Mesendoderm (in vitro differentiated cells): ENCODE measurements at regions not wholly inside any gene's neighbourhood (a gene's known extent, or its start where the extent isn't known, plus 50 kb on each side); places are given as distances from the start of the nearest gene placed in this dataset.

Experiments used
- DNase-seq: peaks from one replicate; pipeline ENCODE4 v3.0.0; 2013
- H2AK5ac ChIP-seq: 2 replicates; pipeline ENCODE4 v1.6.1; 2013; ENCODE audit warnings: low read length, inconsistent platforms
- H2BK120ac ChIP-seq: 2 replicates; pipeline ENCODE4 v1.6.1; 2013; ENCODE audit warnings: low read depth, mild to moderate bottlenecking, low read length, moderate library complexity, mixed read lengths
- H2BK15ac ChIP-seq: replicated peaks from 2 replicates; pipeline ENCODE4 v1.6.1; 2013; ENCODE audit warnings: low read depth, mild to moderate bottlenecking, moderate library complexity
- H2BK5ac ChIP-seq: 2 replicates; pipeline ENCODE4 v1.6.1; 2013; ENCODE audit warnings: low read length, inconsistent platforms
- H3K18ac ChIP-seq: 2 replicates; pipeline ENCODE4 v1.6.1; 2013; ENCODE audit warnings: mild to moderate bottlenecking, low read length, mixed read lengths
- H3K23ac ChIP-seq: one replicate; pipeline ENCODE4 v1.6.1; 2013; ENCODE audit warnings: low read length
- H3K27ac ChIP-seq: 2 replicates; pipeline ENCODE4 v1.5.1; 2013; ENCODE audit warnings: low read depth, mild to moderate bottlenecking, inconsistent platforms, low read length, moderate library complexity
- H3K27me3 ChIP-seq: 2 replicates; pipeline ENCODE4 v1.6.1; 2013; ENCODE audit warnings: low read length, control low read depth, mild to moderate bottlenecking, inconsistent platforms; ENCODE audit not compliant: insufficient read depth, poor library complexity
- H3K36me3 ChIP-seq: 2 replicates; pipeline ENCODE4 v1.6.1; 2013; ENCODE audit warnings: low read length, inconsistent platforms; ENCODE audit not compliant: control insufficient read depth, insufficient read depth
- H3K4ac ChIP-seq: one replicate; pipeline ENCODE4 v1.6.1; 2013; ENCODE audit warnings: low read depth, mild to moderate bottlenecking, low read length, moderate library complexity
- H3K4me1 ChIP-seq: 2 replicates; pipeline ENCODE4 v1.6.1; 2013; ENCODE audit warnings: low read depth, low read length, inconsistent platforms; ENCODE audit not compliant: control insufficient read depth
- H3K4me2 ChIP-seq: 2 replicates; pipeline ENCODE4 v1.6.1; 2013; ENCODE audit warnings: low read length
- H3K4me3 ChIP-seq: 2 replicates; pipeline ENCODE4 v1.5.1; 2013; ENCODE audit warnings: mild to moderate bottlenecking, low read length
- H3K56ac ChIP-seq: one replicate; pipeline ENCODE4 v1.6.1; 2013; ENCODE audit warnings: low read length
- H3K79me1 ChIP-seq: 2 replicates; pipeline ENCODE4 v1.6.1; 2013; ENCODE audit warnings: low read length, inconsistent platforms
- H3K79me2 ChIP-seq: 2 replicates; pipeline ENCODE4 v1.6.1; 2013; ENCODE audit warnings: mild to moderate bottlenecking, low read length; ENCODE audit not compliant: control insufficient read depth, insufficient read depth
- H3K9ac ChIP-seq: 2 replicates; pipeline ENCODE4 v1.6.1; 2013; ENCODE audit warnings: low read length, inconsistent platforms
- H4K5ac ChIP-seq: one replicate; pipeline ENCODE4 v1.6.1; 2013; ENCODE audit warnings: low read length
- H4K8ac ChIP-seq: one replicate; pipeline ENCODE4 v1.6.1; 2013; ENCODE audit warnings: low read depth, mild to moderate bottlenecking, control low read depth, low read length, moderate library complexity
- WGBS: extraction: QIAGEN DNeasy Blood & Tissue Kit; methylation state at CpG from one replicate; pipeline ENCODE4 v1.1.7; 2013; ENCODE audit warnings: low lambda C conversion rate, missing lambda C conversion rate; ENCODE audit not compliant: insufficient coverage; ENCODE audit errors: extremely low coverage; 5-methylcytosine and 5-hydroxymethylcytosine counted together

GRCh38 chr4:66489783-66490452 is 819.6 kb upstream of the EPHA5 start:
- H3K4me1 ChIP-seq = no peaks in the 10 kb centered on the region
- no peak overlapping the region for H3K4me3 ChIP-seq
- no peak overlapping the region for H4K8ac ChIP-seq
- peak; percentile 46 for DNase-seq
- no peak overlapping the region for H3K23ac ChIP-seq
- no peak overlapping the region for H3K18ac ChIP-seq
- no peak overlapping the region for H3K56ac ChIP-seq
- no peaks in the 10 kb centered on the region for H3K36me3 ChIP-seq
- H2BK15ac ChIP-seq = no peak overlapping the region
- H2AK5ac ChIP-seq = no peak overlapping the region
- H3K4me2 ChIP-seq = no peak overlapping the region
- H3K9ac ChIP-seq = no peak overlapping the region
- H4K5ac ChIP-seq = no peak overlapping the region
- H3K4ac ChIP-seq = no peak overlapping the region
- H3K27ac ChIP-seq = no peak overlapping the region
- H3K27me3 ChIP-seq = no peaks in the 10 kb centered on the region
- no peak overlapping the region for H2BK5ac ChIP-seq
- H3K79me1 ChIP-seq = no peaks in the 10 kb centered on the region
- H3K79me2 ChIP-seq = no peaks in the 10 kb centered on the region
- WGBS = no CpG with 5 or more reads among the region's 5 CpGs
- no peak overlapping the region for H2BK120ac ChIP-seq

GRCh38 chr4:66489370-66489769 is 819.1 kb upstream of the EPHA5 start:
- Histone ChIP-seq H3K4me2 (no peak overlapping the region), H4K5ac (no peak overlapping the region), H3K36me3 (no peaks in the 10 kb centered on the region), H2AK5ac (no peak overlapping the region), H2BK15ac (no peak overlapping the region), H3K27me3 (no peaks in the 10 kb centered on the region), H3K79me2 (no peaks in the 10 kb centered on the region), H3K56ac (no peak overlapping the region), H3K9ac (no peak overlapping the region), H2BK120ac (no peak overlapping the region), H3K23ac (no peak overlapping the region), H3K4me3 (no peak overlapping the region), H3K27ac (no peak overlapping the region), H3K4ac (no peak overlapping the region), H3K18ac (no peak overlapping the region), H4K8ac (no peak overlapping the region), H3K79me1 (no peaks in the 10 kb centered on the region), H2BK5ac (no peak overlapping the region), H3K4me1 (no peaks in the 10 kb centered on the region)
- peak; percentile 0 for DNase-seq

- H3K4ac ChIP-seq = no peak overlapping the region
- H3K4me2 ChIP-seq = no peak overlapping the region
- WGBS = no CpG with 5 or more reads among the region's 1 CpG
- no peak overlapping the region for H3K4me3 ChIP-seq
- no peak overlapping the region for H3K56ac ChIP-seq
- H3K79me1 ChIP-seq = no peaks in the 10 kb centered on the region
- H3K27ac ChIP-seq = no peak overlapping the region
- no peak overlapping the region for H3K18ac ChIP-seq
- no peak overlapping the region for H2BK120ac ChIP-seq
- H3K9ac ChIP-seq = no peak overlapping the region
- H3K79me2 ChIP-seq = no peaks in the 10 kb centered on the region
- H4K8ac ChIP-seq = no peak overlapping the region
- no peak overlapping the region for H2BK5ac ChIP-seq
- no peak overlapping the region for H3K23ac ChIP-seq
- H3K36me3 ChIP-seq = no peaks in the 10 kb centered on the region
- no peaks in the 10 kb centered on the region for H3K27me3 ChIP-seq
- no peak overlapping the region for H2BK15ac ChIP-seq
- H2AK5ac ChIP-seq = no peak overlapping the region
- no peak overlapping the region for H4K5ac ChIP-seq
- no peak for DNase-seq
- no peaks in the 10 kb centered on the region for H3K4me1 ChIP-seq
Measured at GRCh38 chr4:66486068-66486467, 815.8 kb upstream of the EPHA5 start.

- Histone ChIP-seq H3K4me1 (no peaks in the 10 kb centered on the region), H4K8ac (no peak overlapping the region), H3K18ac (no peak overlapping the region), H4K5ac (no peak overlapping the region), H3K56ac (no peak overlapping the region), H3K27me3 (no peaks in the 10 kb centered on the region), H3K23ac (no peak overlapping the region), H3K79me1 (no peaks in the 10 kb centered on the region), H2AK5ac (no peak overlapping the region), H3K79me2 (no peaks in the 10 kb centered on the region), H3K4me3 (no peak overlapping the region), H3K9ac (no peak overlapping the region), H3K4me2 (no peak overlapping the region), H3K36me3 (no peaks in the 10 kb centered on the region), H2BK120ac (no peak overlapping the region), H3K27ac (no peak overlapping the region), H2BK15ac (no peak overlapping the region), H2BK5ac (no peak overlapping the region), H3K4ac (no peak overlapping the region)
- WGBS = no CpG with 5 or more reads among the region's 1 CpG
- no peak for DNase-seq
Measured at GRCh38 chr4:66482186-66482585, 811.9 kb upstream of the EPHA5 start.

GRCh38 chr4:66475596-66475995 is 805.3 kb upstream of the EPHA5 start:
- no peak overlapping the region for H3K4ac ChIP-seq
- no CpG with 5 or more reads among the region's 3 CpGs for WGBS

GRCh38 chr4:66465111-66465510 is 794.8 kb upstream of the EPHA5 start:
- DNase-seq = no peak
- no peaks in the 10 kb centered on the region for H3K36me3 ChIP-seq
- H2BK15ac ChIP-seq = no peak overlapping the region
- no peak overlapping the region for H3K4ac ChIP-seq
- H4K8ac ChIP-seq = no peak overlapping the region
- no peaks in the 10 kb centered on the region for H3K4me1 ChIP-seq
- H3K4me3 ChIP-seq = no peak overlapping the region
- no peak overlapping the region for H3K27ac ChIP-seq
- no peak overlapping the region for H3K23ac ChIP-seq
- no peak overlapping the region for H2BK5ac ChIP-seq
- no peak overlapping the region for H3K56ac ChIP-seq
- H2BK120ac ChIP-seq = no peak overlapping the region
- no peaks in the 10 kb centered on the region for H3K27me3 ChIP-seq
- H4K5ac ChIP-seq = no peak overlapping the region
- no peak overlapping the region for H2AK5ac ChIP-seq
- H3K18ac ChIP-seq = no peak overlapping the region
- no peaks in the 10 kb centered on the region for H3K79me1 ChIP-seq
- no peak overlapping the region for H3K9ac ChIP-seq
- H3K79me2 ChIP-seq = no peaks in the 10 kb centered on the region
- no peak overlapping the region for H3K4me2 ChIP-seq
- WGBS = no CpG with 5 or more reads among the region's 4 CpGs

More at GRCh38 chr4:66475596-66475995, 805.3 kb upstream of the EPHA5 start:
- H2BK5ac ChIP-seq = no peak overlapping the region
- no peak overlapping the region for H3K27ac ChIP-seq
- no peak overlapping the region for H3K4me2 ChIP-seq
- H2AK5ac ChIP-seq = no peak overlapping the region
- H3K9ac ChIP-seq = no peak overlapping the region
- no peak overlapping the region for H3K23ac ChIP-seq
- H3K18ac ChIP-seq = no peak overlapping the region
- no peaks in the 10 kb centered on the region for H3K27me3 ChIP-seq
- H2BK120ac ChIP-seq = no peak overlapping the region
- H4K8ac ChIP-seq = no peak overlapping the region
- no peaks in the 10 kb centered on the region for H3K4me1 ChIP-seq
- no peak for DNase-seq
- no peak overlapping the region for H3K56ac ChIP-seq
- H3K36me3 ChIP-seq = no peaks in the 10 kb centered on the region
- H3K79me1 ChIP-seq = no peaks in the 10 kb centered on the region
- no peak overlapping the region for H4K5ac ChIP-seq
- H3K79me2 ChIP-seq = no peaks in the 10 kb centered on the region
- H2BK15ac ChIP-seq = no peak overlapping the region
- no peak overlapping the region for H3K4me3 ChIP-seq
